PC-3 (cell line): ENCODE measurements at regions not wholly inside any gene's neighbourhood (a gene's known extent, or its start where the extent isn't known, plus 50 kb on each side); places are given as distances from the start of the nearest gene placed in this dataset.

ENCODE experiments used
- ATAC-seq: fragments of 200-7000 bp; cut with Tn5 transposase; 2 replicates; pipeline ENCODE4 v1.9.1; 2020; ENCODE audit warnings: mild to moderate bottlenecking, moderate library complexity
- BruUV-seq: library from RNA; stranded (reverse); fragments of 400-500 nt; replicated peaks from 2 replicates; lab custom pipeline; 2021; lab: Mats Ljungman, UMichigan
- CTCF ChIA-PET: fragments of 300-600 bp; sonication (Branson Sonifier 250); formaldehyde crosslinking; loops from one replicate; lab custom pipeline; 2022; ENCODE audit warnings: antibody characterized with exemption; lab: Charles Lee
- POLR2A ChIA-PET: fragments of 300-600 bp; sonication (Branson Sonifier 250); formaldehyde crosslinking; loops from one replicate; lab custom pipeline; 2022; ENCODE audit warnings: antibody characterized with exemption; ENCODE audit not compliant: unreplicated experiment; lab: Charles Lee
- DNase-seq: peaks from one replicate; pipeline ENCODE4 v3.0.0-alpha.2; 2015
- H2AFZ ChIP-seq: fragments of 300-600 bp; sonication (generic); 2 replicates; pipeline ENCODE4 v1.6.0; 2016; ENCODE audit warnings: antibody characterized with exemption, low read length
- H3F3A ChIP-seq: fragments of 300-600 bp; sonication (generic); one replicate; pipeline ENCODE4 v1.6.0; 2017; ENCODE audit warnings: antibody characterized with exemption, low read length, control low read depth, mild to moderate bottlenecking; ENCODE audit not compliant: unreplicated experiment
- H3K27ac ChIP-seq: fragments of 300-600 bp; sonication (generic); 2 replicates; pipeline ENCODE4 v1.5.1; 2016; ENCODE audit warnings: mild to moderate bottlenecking, low read length
- H3K27me3 ChIP-seq: fragments of 300-600 bp; sonication (generic); 2 replicates; pipeline ENCODE4 v1.6.1; 2016; ENCODE audit warnings: low read length, mixed read lengths
- H3K36me3 ChIP-seq: fragments of 300-600 bp; sonication (generic); 2 replicates; pipeline ENCODE4 v1.6.1; 2016; ENCODE audit warnings: low read depth, mixed run types, low read length, mixed read lengths
- H3K4me1 ChIP-seq: fragments of 300-600 bp; sonication (generic); 2 replicates; pipeline ENCODE4 v1.5.1; 2016; ENCODE audit warnings: low read length; ENCODE audit not compliant: insufficient read depth
- H3K4me2 ChIP-seq: fragments of 300-600 bp; sonication (generic); 2 replicates; pipeline ENCODE4 v1.6.0; 2016; ENCODE audit warnings: low read length
- H3K4me3 ChIP-seq: fragments of 300-600 bp; sonication (generic); 2 replicates; pipeline ENCODE4 v1.5.1; 2016; ENCODE audit warnings: mild to moderate bottlenecking, low read length, mixed read lengths
- H3K79me2 ChIP-seq: fragments of 300-600 bp; sonication (generic); 2 replicates; pipeline ENCODE4 v1.6.1; 2017; ENCODE audit warnings: low read length, mixed read lengths
- H3K9ac ChIP-seq: fragments of 300-600 bp; sonication (generic); 2 replicates; pipeline ENCODE4 v1.6.0; 2016; ENCODE audit warnings: mild to moderate bottlenecking, low read length
- H3K9me2 ChIP-seq: fragments of 300-600 bp; sonication (generic); replicated peaks from 2 replicates; pipeline ENCODE4 v1.6.1; 2016; ENCODE audit warnings: mixed run types, low read length, mixed read lengths
- H3K9me3 ChIP-seq: fragments of 300-600 bp; sonication (generic); 2 replicates; pipeline ENCODE4 v1.6.1; 2016; ENCODE audit warnings: low read length, mixed read lengths
- H4K20me1 ChIP-seq: fragments of 300-600 bp; sonication (generic); 2 replicates; pipeline ENCODE4 v1.6.1; 2016; ENCODE audit warnings: low read length, mixed read lengths
- EZH2 ChIP-seq: fragments of 300-600 bp; sonication (generic); IDR thresholded peaks from one replicate; pipeline ENCODE4 v1.6.1; 2017; ENCODE audit warnings: antibody characterized with exemption, mild to moderate bottlenecking, low read length; ENCODE audit not compliant: unreplicated experiment
- EZH2phosphoT487 ChIP-seq: fragments of 300-600 bp; sonication (generic); IDR thresholded peaks from 2 replicates; pipeline ENCODE4 v1.6.1; 2018; ENCODE audit warnings: mild to moderate bottlenecking, antibody characterized with exemption, low read length, borderline replicate concordance
- intact Hi-C: fragments of 100-400 bp; cut with micrococcal nuclease; formaldehyde crosslinking; loops from 2 replicates; pipeline ENCODE4 v1.9.0; 2023
- TF ChIP-seq, protein P1 (sequence below): fragments of 300-600 bp; sonication (generic); conservative IDR thresholded peaks from 2 replicates; pipeline ENCODE4 v1.5.1; 2017; ENCODE audit warnings: antibody characterized with exemption, low read depth, mild to moderate bottlenecking, low read length

- Histone ChIP-seq H3K4me1 (peaks cover 12% of the 10 kb centered on the region; the same call in 1 of the 2 replicates), H3K9me3 (no peaks in the 10 kb centered on the region), H3K27me3 (no peaks in the 10 kb centered on the region), H3F3A (no peaks in the 10 kb centered on the region), H3K27ac (no peak overlapping the region), H3K9me2 (no peaks in the 10 kb centered on the region), H3K4me3 (no peak overlapping the region), H3K9ac (no peak overlapping the region), H2AFZ (no peak overlapping the region), H3K36me3 (no peaks in the 10 kb centered on the region), H4K20me1 (no peaks in the 10 kb centered on the region), H3K79me2 (no peaks in the 10 kb centered on the region), H3K4me2 (no peak overlapping the region)
- ChIA-PET CTCF (no interaction called here), POLR2A (no interaction called here)
- intact Hi-C loops = no loop called here
- BruUV-seq = no TSS peak
- ATAC-seq (no peak), DNase-seq (no peak)
- TF ChIP-seq EZH2 = no peak
- no peak for TF ChIP-seq EZH2phosphoT487
- TF ChIP-seq, protein P1, sequence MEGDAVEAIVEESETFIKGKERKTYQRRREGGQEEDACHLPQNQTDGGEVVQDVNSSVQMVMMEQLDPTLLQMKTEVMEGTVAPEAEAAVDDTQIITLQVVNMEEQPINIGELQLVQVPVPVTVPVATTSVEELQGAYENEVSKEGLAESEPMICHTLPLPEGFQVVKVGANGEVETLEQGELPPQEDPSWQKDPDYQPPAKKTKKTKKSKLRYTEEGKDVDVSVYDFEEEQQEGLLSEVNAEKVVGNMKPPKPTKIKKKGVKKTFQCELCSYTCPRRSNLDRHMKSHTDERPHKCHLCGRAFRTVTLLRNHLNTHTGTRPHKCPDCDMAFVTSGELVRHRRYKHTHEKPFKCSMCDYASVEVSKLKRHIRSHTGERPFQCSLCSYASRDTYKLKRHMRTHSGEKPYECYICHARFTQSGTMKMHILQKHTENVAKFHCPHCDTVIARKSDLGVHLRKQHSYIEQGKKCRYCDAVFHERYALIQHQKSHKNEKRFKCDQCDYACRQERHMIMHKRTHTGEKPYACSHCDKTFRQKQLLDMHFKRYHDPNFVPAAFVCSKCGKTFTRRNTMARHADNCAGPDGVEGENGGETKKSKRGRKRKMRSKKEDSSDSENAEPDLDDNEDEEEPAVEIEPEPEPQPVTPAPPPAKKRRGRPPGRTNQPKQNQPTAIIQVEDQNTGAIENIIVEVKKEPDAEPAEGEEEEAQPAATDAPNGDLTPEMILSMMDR = no peak
Measured at GRCh38 chr14:34201909-34202637, 251.2 kb upstream of the EGLN3 start.

DNA sequence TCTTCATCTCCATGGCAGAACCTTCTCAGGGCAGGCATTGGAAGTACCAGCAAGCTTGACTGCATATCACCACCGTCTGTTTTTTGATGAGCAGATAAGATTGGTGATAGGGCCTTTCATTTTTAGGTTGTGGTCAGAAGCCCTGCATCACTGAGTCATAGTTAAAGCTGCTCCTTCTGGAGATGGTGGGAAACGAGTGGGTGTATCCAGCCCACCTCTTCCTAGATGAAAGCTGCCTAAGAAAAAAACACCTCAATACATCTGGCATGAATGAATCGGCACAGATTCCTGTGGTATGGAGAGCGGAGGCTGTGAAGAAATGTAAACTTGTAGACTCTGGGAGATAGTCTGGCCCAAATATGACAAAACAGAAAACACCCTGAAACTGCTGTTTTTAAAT is 248.7 kb upstream of the EGLN3 start:
- Histone ChIP-seq H3K9ac (no peak overlapping the region), H4K20me1 (no peaks in the 10 kb centered on the region), H3F3A (no peaks in the 10 kb centered on the region), H3K4me1 (peaks cover 12% of the 10 kb centered on the region; the same call in 1 of the 2 replicates), H3K9me2 (no peaks in the 10 kb centered on the region), H3K79me2 (no peaks in the 10 kb centered on the region), H3K36me3 (no peaks in the 10 kb centered on the region), H3K9me3 (no peaks in the 10 kb centered on the region), H3K27ac (no peak overlapping the region), H3K27me3 (no peaks in the 10 kb centered on the region), H2AFZ (no peak overlapping the region), H3K4me2 (no peak overlapping the region), H3K4me3 (no peak overlapping the region)
- BruUV-seq = no TSS peak
- TF ChIP-seq EZH2phosphoT487 (no peak), EZH2 (no peak)
- TF ChIP-seq, protein P1 = no peak
- ATAC-seq (no peak), DNase-seq (no peak)
- POLR2A ChIA-PET = no interaction called here
- CTCF ChIA-PET = no interaction called here
- intact Hi-C loops = no loop called here

GRCh38 chr14:34198096-34198495 is 247.2 kb upstream of the EGLN3 start:
- TF ChIP-seq EZH2phosphoT487 (no peak), EZH2 (no peak)
- TF ChIP-seq, protein P1 = no peak
- Histone ChIP-seq H3K27me3 (no peaks in the 10 kb centered on the region), H2AFZ (no peak overlapping the region), H3K9ac (no peak overlapping the region), H3K4me2 (no peak overlapping the region), H3K4me1 (peaks cover 5% of the 10 kb centered on the region; the same call in 1 of the 2 replicates), H3K36me3 (no peaks in the 10 kb centered on the region), H3K79me2 (no peaks in the 10 kb centered on the region), H4K20me1 (no peaks in the 10 kb centered on the region), H3K27ac (no peak overlapping the region), H3F3A (no peaks in the 10 kb centered on the region), H3K4me3 (no peak overlapping the region), H3K9me3 (no peaks in the 10 kb centered on the region), H3K9me2 (no peaks in the 10 kb centered on the region)
- BruUV-seq = no TSS peak
- intact Hi-C loops = no loop called here
- CTCF ChIA-PET = no interaction called here
- POLR2A ChIA-PET = no interaction called here
- ATAC-seq = no peak
- DNase-seq = no peak
